ENCODE measurements at regions not wholly inside any gene's neighbourhood (a gene's known extent, or its start where the extent isn't known, plus 50 kb on each side); places are given as distances from the start of the nearest gene placed in this dataset.
"Not testable (repeated sequence)": the region's sequence is repeated elsewhere in the genome, so short reads cannot be mapped to it uniquely, and the experiment has no call there.

DNA sequence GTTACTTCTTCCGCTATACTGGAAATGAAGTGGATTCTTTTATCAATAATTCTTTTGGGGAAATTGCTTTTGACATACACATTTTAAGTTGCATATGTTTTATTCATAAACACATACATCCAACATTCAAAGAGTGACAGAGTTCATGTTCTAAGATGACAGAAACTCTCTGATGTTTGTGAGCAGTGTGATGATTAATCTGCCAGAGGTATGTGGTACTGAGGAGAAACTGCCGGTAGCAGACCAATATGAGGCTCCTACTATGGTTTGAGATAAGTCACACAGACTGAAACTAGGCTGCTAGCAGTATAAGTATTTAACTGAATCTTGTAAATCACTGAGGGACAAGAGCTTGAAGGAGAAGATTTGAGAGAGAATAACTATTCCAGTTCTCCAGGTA, 524.1 kb upstream of the SEMA3D start:
- DNase-seq, result no peak

DNA sequence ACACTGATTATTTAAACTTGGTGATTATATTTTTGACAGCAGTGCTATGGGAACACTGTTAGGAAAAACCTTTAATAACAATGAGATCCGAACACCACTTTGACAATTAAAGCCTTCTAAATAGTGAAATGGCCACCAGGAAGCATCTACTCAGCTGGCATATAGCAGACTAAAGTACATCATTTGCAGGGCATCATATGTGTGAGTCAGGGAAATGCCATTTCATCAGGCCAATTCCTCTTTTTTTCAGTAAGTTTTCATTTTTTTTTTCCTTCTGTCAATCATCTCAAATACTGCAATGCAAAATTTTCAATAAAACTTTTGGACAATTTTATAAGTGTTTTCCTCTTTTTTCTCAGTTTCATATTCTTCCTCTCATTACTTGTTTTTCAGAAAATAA, 521.4 kb upstream of the SEMA3D start:
- DNase-seq, result no peak

DNA sequence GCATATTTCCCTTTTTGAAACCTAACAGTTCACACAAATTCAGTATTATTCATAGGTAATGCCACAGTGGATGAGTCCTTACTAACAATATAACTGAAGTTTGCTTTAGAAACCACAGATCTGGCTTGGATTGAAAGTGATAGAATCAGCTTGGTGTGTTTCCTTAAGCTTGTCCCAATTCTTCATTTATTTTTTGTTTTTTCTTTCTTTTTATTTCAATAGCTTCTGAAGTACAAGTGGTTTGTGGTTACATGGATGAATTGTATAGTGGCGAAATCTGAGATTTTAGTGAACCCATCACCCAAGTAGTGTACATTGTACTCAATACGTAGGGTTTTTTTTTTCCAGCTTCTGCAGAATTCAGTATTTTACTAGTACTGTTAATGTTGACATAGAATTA, 518.2 kb upstream of the SEMA3D start:
- DNase-seq, result no peak

- no peak for DNase-seq
These were observed 516.6 kb upstream of the SEMA3D start for GRCh38 chr7:85703251-85704010.

GRCh38 chr7:85702348-85702747, 515.5 kb upstream of the SEMA3D start:
- DNase-seq, result no peak

- no peak for DNase-seq
These were observed 512.6 kb upstream of the SEMA3D start for GRCh38 chr7:85699482-85699881.

DNA sequence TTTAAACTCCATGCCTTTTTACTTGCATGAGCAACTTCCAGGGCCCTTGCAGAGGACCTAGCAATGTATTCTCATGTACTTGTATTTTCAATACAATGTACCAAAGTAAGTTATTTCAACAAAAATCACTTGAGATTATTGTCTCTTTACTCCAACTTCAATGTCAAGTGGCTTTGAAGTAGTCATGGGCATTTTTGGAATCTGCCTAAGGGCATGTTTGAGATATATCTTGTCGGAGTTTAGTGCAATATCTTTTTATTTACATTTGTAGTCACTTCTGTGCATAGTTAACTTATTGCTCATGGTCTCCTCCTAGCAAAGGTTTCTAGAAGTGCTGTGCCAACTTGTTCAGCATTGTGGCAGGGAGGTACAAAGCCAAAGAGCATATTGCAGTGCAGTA, 508.7 kb upstream of the SEMA3D start:
- no peak for DNase-seq

DNA sequence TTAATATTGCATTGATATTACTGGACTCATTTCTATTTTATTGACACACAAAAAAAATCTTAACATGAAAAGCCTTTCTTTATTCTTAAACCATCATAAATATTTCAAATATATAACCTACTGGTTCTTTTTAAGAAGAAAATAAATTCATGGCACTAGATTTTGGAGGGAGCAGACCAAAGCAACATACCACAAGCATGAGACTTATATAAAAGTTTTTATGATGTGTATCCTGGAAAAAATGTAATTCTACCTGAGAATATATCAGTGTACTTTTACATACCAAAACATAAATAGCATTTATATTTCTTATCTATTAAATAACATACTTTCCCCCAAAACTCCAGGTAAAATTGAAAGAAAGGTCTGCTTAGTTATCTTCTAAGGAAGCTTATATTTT, 508.2 kb upstream of the SEMA3D start:
- DNase-seq, result no peak

- no peak for DNase-seq
These were observed 506.5 kb upstream of the SEMA3D start for GRCh38 chr7:85693326-85693725.

GRCh38 chr7:85688712-85689111, 501.9 kb upstream of the SEMA3D start:
- no peak for DNase-seq

DNA sequence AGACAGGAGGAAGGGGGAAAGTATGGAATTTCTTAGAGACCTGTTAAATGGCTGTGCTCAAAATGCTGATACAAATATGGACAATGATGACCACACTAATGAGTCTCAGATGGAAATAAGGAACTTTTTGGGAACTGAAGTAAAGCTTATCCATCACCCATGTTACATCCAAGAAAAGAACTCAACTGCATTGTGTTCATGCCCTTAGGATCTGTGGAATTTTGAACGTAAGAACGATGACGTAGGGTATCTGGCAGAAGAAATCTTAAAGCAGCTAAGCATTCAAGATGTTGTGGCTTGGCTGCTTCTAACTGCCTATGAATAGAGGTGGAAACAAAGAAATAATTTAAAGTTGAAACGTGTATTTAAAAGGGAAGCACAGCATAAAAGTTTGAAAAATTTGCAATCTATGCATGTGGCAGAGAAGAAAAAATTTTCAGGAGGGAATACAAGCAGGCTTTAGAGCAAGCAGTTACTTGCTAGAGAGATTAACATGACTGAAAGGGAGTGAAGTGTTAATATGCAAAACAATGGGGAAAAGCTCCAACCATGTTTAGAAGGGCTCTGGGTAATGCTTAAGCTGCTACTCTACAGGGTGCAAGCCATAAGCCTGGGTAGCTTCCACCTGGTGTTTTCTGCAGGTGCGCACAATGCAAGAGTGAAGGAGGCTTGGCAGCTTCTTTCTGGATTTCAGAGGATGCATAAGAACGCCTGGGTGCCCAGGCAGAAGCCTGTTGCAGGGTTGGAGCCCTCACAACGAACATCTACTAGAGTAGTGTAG, 499.7 kb upstream of the SEMA3D start:
- no peak for DNase-seq

DNA sequence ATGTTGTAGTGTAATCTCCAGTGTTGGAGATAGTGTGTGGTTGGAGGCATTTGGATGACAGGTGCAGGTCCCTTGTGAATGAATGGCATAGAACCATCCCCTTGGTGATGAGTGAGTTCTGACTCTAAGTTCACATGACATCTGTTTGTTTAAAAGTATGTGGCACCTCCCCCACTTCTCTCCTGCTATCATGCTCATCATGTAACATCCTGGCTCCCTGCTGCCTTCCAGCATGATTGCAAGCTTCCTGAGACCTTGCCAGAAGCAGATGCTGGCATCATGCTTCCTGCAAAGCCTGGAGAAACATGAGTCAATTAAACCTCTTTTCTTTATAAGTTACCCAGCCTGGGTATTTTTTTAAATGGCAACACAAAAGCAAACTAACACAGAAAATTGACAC, 499.0 kb upstream of the SEMA3D start:
- DNase-seq, result peak in 1 of 2 experiments; percentile 14

DNA sequence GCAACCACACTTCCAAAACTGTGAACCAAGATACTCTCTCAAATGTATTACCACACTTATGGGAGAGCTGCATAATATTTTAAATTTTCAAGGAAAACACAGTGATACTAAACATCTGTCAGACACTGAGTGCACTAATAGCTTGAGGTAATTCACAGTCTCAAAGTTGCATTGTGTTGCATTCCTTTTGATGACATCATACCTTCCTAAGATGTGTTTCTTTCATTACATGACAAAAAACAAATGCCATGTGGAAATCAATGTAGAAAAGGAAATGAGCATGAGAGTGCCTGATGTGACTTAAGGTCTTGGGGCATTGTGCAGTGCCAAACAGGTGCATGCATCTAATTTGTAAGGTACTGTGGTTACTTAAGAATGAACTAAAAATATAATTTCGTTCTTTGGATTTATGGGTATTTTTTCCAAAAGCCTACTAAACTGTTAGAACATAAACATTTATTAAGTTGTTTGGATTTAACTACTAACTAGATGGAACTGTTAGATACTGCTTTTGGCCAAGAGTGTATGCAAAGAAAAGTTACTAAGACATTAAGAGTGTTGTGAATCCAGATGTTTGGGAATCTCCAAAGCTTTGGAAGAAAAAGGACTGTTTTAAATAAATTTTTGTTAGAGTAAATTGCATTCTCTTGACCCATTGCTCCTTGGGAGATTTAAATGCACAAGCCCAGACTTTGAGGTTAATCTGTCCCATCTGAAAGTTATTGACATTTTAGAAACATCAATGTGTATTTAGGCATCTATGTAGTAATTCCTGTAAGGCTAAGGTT, 496.2 kb upstream of the SEMA3D start:
- DNase-seq, result no peak

DNA sequence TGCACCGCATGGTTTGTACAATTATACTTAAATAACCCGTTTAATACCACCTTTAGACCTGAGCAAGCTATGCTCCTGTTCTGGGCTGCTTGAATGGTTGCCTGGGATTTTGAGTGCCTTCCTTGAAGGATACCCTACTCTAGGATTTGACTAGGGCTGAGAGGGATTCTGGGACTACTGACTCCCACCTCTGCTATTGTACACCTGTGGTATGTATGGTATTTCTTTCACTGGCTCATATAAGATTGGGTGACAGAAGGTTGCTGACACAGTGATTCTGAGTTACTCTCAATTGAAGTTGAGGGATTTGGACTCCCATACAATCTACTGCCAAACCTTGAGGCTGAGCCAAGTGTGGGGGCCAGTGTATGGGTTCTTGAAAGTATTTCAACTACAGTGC, 494.4 kb upstream of the SEMA3D start:
- DNase-seq, result no peak

DNA sequence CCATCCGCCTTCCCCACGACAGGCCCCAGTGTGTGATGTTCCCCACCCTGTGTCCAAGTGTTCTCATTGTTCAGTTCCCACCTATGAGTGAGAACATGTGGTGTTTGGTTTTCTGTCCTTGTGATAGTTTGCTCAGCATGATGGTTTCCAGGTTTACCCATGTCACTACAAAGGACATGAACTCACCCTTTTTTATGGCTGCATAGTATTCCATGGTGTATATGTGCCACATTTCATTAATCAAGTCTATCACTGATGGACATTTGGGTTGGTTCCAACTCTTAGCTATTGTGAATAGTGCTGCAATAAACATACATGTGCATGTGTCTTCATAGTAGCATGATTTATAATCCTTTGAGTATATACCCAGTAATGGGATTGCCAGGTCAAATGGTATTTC, 488.2 kb upstream of the SEMA3D start:
- DNase-seq, result not testable (repeated sequence)

GRCh38 chr7:85673876-85674275, 487.0 kb upstream of the SEMA3D start:
- DNase-seq, result no peak

DNA sequence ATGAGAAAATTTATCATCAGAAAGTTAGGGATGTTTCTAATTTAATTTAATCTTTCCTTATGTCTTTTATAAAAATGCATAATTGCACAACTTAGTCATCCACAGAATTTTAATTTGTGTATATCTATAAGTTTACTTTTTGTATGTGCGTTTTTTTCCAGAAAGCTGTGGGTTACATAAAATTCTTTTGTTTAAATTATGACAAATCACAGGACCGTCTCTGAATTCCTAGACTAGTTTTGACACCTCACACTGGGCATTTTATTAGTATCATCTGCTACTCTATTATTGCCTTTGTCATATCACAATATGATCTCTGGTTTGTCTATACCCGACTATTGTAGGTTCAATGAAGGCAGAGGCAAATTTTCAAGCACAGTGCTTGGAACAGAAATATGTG, 482.4 kb upstream of the SEMA3D start:
- no peak for DNase-seq

- no peak for DNase-seq
These were observed 477.5 kb upstream of the SEMA3D start for GRCh38 chr7:85664341-85664740.

DNA sequence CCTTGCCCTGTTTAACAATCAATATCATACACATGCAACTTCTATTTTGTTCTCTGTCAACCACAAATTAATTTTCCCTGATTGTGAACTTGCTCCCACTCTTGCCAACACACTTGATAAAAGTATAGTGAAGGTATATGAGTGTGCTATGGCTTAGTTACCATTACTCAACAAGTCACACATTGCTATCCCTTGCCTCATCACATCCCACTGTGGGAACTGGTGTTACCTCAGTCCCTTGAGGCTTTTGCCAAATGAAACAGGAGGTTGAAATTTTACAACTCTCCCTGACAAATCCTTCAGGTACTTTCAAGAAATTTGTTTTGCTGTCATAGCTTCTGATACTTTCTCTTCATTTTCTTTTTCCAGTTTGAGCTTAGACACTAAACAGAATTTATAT, 472.5 kb upstream of the SEMA3D start:
- DNase-seq, result no peak

DNA sequence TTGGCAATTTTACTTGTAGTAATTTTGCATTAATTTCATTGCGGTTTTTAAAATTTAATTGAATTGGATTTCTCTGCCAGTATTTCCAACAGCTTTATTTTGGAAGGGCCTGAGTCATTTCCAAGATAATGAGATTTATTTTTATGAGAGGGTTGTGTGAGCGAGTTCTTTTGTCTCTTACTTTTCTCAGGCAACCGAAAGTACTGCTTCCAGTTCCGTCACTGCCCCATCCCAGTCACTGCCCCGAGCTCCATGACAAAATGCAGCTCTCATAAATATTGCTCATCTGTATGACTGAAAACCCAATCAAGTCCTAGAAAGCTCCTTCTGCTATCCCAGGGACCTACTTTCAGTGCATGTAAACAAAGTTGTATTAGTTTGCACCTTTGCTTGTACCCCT, 468.4 kb upstream of the SEMA3D start:
- DNase-seq, result no peak

GRCh38 chr7:85644272-85644671, 457.4 kb upstream of the SEMA3D start:
- no peak for DNase-seq

- DNase-seq, result no peak
These were observed 454.5 kb upstream of the SEMA3D start for GRCh38 chr7:85641331-85641730.

GRCh38 chr7:85638394-85638793, 451.5 kb upstream of the SEMA3D start:
- no peak for DNase-seq

DNA sequence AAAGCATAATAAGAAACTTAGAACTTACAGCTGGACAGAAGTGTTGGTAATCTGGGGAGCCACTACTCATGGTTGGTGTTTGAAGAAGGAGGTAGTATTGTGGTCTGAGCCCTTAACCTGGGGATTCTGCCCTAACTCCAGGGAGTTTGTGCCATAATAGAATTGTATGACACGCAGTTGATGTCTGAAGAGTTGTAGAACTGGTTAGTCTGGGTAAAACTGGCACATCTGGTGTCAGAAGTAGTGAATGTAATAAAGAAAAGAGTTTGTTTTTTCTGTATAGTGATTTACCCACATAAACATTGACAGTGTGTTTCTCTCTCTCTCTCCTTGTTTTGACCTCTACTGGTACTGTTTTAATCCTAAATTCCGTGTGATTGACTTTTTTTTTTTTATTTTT, 448.1 kb upstream of the SEMA3D start:
- DNase-seq, result no peak

Data from NCI-H524 (cell line).